ENCODE measurements at regions not wholly inside any gene's neighbourhood (a gene's known extent, or its start where the extent isn't known, plus 50 kb on each side); places are given as distances from the start of the nearest gene placed in this dataset.
A peak's percentile ranks its signal among the peaks of the same experiment; 100 is the strongest.

GRCh38 chr10:124300224-124300623 lies 118.5 kb downstream of the OAT start:
- ATAC-seq = no peak
- Mint-ChIP-seq H3K36me3 (no peaks in the 10 kb centered on the region), H3K4me3 (no peak overlapping the region), H3K27ac (no peak overlapping the region), H3K9me3 (no peaks in the 10 kb centered on the region), H3K4me1 (no peaks in the 10 kb centered on the region)
- DNase-seq (ENCODE audit: low spot score in 2 of 2) = no peak

GRCh38 chr10:124299696-124300095 lies 119.0 kb downstream of the OAT start:
- no peaks in the 10 kb centered on the region for H3K4me1 Mint-ChIP-seq
- no peak overlapping the region for H3K27ac Mint-ChIP-seq
- no peaks in the 10 kb centered on the region for H3K36me3 Mint-ChIP-seq
- no peak overlapping the region for H3K4me3 Mint-ChIP-seq
- H3K9me3 Mint-ChIP-seq = no peaks in the 10 kb centered on the region
- ATAC-seq = no peak
- DNase-seq (ENCODE audit: low spot score in 2 of 2) = no peak

- no peak overlapping the region for H3K27ac Mint-ChIP-seq
- H3K4me3 Mint-ChIP-seq = no peak overlapping the region
- DNase-seq (ENCODE audit: low spot score in 2 of 2) (no peak), ATAC-seq (no peak)
- no peaks in the 10 kb centered on the region for H3K9me3 Mint-ChIP-seq
- H3K36me3 Mint-ChIP-seq = no peaks in the 10 kb centered on the region
- H3K4me1 Mint-ChIP-seq = no peaks in the 10 kb centered on the region
These were observed 119.8 kb downstream of the OAT start for GRCh38 chr10:124298891-124299290.

- H3K4me1 Mint-ChIP-seq = no peaks in the 10 kb centered on the region
- no peaks in the 10 kb centered on the region for H3K9me3 Mint-ChIP-seq
- H3K27ac Mint-ChIP-seq = no peak overlapping the region
- H3K4me3 Mint-ChIP-seq = no peak overlapping the region
- no peak for DNase-seq (ENCODE audit: low spot score in 2 of 2)
- no peak for ATAC-seq
- no peaks in the 10 kb centered on the region for H3K36me3 Mint-ChIP-seq
These were observed 121.6 kb downstream of the OAT start for GRCh38 chr10:124296813-124297788.

- Mint-ChIP-seq H3K9me3 (no peaks in the 10 kb centered on the region), H3K27ac (no peak overlapping the region), H3K36me3 (no peaks in the 10 kb centered on the region), H3K4me1 (peaks cover 2% of the 10 kb centered on the region), H3K4me3 (no peak overlapping the region)
- DNase-seq (ENCODE audit: low spot score in 2 of 2) (no peak), ATAC-seq (no peak)
These were observed 122.5 kb downstream of the OAT start for GRCh38 chr10:124296121-124296812.

GRCh38 chr10:124294811-124295770 lies 123.6 kb downstream of the OAT start:
- Mint-ChIP-seq H3K4me1 (peaks cover 6% of the 10 kb centered on the region), H3K9me3 (no peaks in the 10 kb centered on the region), H3K36me3 (no peaks in the 10 kb centered on the region), H3K4me3 (no peak overlapping the region), H3K27ac (no peak overlapping the region)
- DNase-seq (ENCODE audit: low spot score in 2 of 2) (no peak), ATAC-seq (no peak)

- no peak for ATAC-seq
- Mint-ChIP-seq H3K27ac (no peak overlapping the region), H3K9me3 (no peaks in the 10 kb centered on the region), H3K4me1 (peaks cover 6% of the 10 kb centered on the region), H3K36me3 (no peaks in the 10 kb centered on the region), H3K4me3 (no peak overlapping the region)
- DNase-seq (ENCODE audit: low spot score in 2 of 2) = no peak
These were observed 124.9 kb downstream of the OAT start for GRCh38 chr10:124293616-124294449.

- H3K27ac Mint-ChIP-seq = no peak overlapping the region
- no peaks in the 10 kb centered on the region for H3K36me3 Mint-ChIP-seq
- H3K9me3 Mint-ChIP-seq = no peaks in the 10 kb centered on the region
- no peak overlapping the region for H3K4me3 Mint-ChIP-seq
- ATAC-seq (no peak), DNase-seq (ENCODE audit: low spot score in 2 of 2) (no peak)
- peaks cover 6% of the 10 kb centered on the region for H3K4me1 Mint-ChIP-seq
These were observed 125.7 kb downstream of the OAT start for GRCh38 chr10:124292911-124293615.

GRCh38 chr10:124291001-124291701 lies 127.6 kb downstream of the OAT start:
- Mint-ChIP-seq H3K27ac (no peak overlapping the region), H3K4me1 (peaks cover 6% of the 10 kb centered on the region), H3K9me3 (no peaks in the 10 kb centered on the region), H3K4me3 (no peak overlapping the region), H3K36me3 (no peaks in the 10 kb centered on the region)
- no peak for ATAC-seq
- no peak for DNase-seq (ENCODE audit: low spot score in 2 of 2)

- Mint-ChIP-seq H3K27ac (no peak overlapping the region), H3K4me3 (no peak overlapping the region)
- ATAC-seq = peak; percentile 52
These were observed 128.6 kb downstream of the OAT start for GRCh38 chr10:124289851-124290795.

GRCh38 chr10:124288928-124289850 lies 129.5 kb downstream of the OAT start:
- no peaks in the 10 kb centered on the region for H3K9me3 Mint-ChIP-seq
- peaks cover 6% of the 10 kb centered on the region for H3K4me1 Mint-ChIP-seq
- no peak overlapping the region for H3K4me3 Mint-ChIP-seq
- ATAC-seq = no peak
- no peak for DNase-seq (ENCODE audit: low spot score in 2 of 2)
- H3K36me3 Mint-ChIP-seq = no peaks in the 10 kb centered on the region
- no peak overlapping the region for H3K27ac Mint-ChIP-seq

More at GRCh38 chr10:124289851-124290795, 128.6 kb downstream of the OAT start:
- DNase-seq (ENCODE audit: low spot score in 2 of 2) = no peak
- Mint-ChIP-seq H3K9me3 (no peaks in the 10 kb centered on the region), H3K36me3 (no peaks in the 10 kb centered on the region), H3K4me1 (peaks cover 6% of the 10 kb centered on the region)

GRCh38 chr10:124288486-124288885 lies 130.2 kb downstream of the OAT start:
- no peak overlapping the region for H3K4me3 Mint-ChIP-seq
- no peak for ATAC-seq
- H3K36me3 Mint-ChIP-seq = no peaks in the 10 kb centered on the region
- peaks cover 6% of the 10 kb centered on the region for H3K4me1 Mint-ChIP-seq
- DNase-seq (ENCODE audit: low spot score in 2 of 2) = no peak
- H3K27ac Mint-ChIP-seq = no peak overlapping the region
- H3K9me3 Mint-ChIP-seq = no peaks in the 10 kb centered on the region

Measured in stimulated activated effector memory CD8-positive, alpha-beta T cell treated with anti-CD3 and anti-CD28 coated beads, Interleukin-12 subunit alpha, Interleukin-12 subunit beta, amount 100 ng/mL, for 72 hours (primary cell).